ENCODE measurements at regions not wholly inside any gene's neighbourhood (a gene's known extent, or its start where the extent isn't known, plus 50 kb on each side); places are given as distances from the start of the nearest gene placed in this dataset.
A peak's percentile ranks its signal among the peaks of the same experiment; 100 is the strongest.
"Not testable (repeated sequence)": the region's sequence is repeated elsewhere in the genome, so short reads cannot be mapped to it uniquely, and the experiment has no call there.

- DNase-seq (ENCODE audit: low read depth), result peak; percentile 0
Measured at GRCh38 chr11:92122561-92122960, 102.1 kb upstream of the FAT3 start.

DNA sequence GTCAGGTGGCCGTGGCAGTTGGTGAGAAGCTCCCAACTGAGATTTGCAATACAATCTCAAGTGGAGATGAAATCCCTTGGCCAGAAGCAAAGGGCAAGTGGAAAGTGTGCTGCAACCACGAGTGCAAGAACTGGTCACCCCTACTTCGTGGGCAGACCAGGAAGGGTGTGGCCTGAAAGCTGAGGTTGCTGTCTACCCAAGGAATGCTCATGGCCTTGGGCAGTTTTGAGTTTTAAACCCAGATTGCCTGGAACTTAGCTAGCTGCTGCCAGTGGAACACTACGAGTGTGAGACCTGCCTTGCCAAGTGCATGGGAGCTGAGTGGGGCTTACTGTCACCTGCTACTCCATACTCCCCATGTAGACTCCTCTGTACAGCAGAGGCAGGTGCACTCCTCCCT lies 113.3 kb upstream of the FAT3 start:
- no peak for DNase-seq (ENCODE audit: low read depth)

- no peak for DNase-seq (ENCODE audit: low read depth)
Measured at GRCh38 chr11:92109466-92109865, 115.2 kb upstream of the FAT3 start.

DNA sequence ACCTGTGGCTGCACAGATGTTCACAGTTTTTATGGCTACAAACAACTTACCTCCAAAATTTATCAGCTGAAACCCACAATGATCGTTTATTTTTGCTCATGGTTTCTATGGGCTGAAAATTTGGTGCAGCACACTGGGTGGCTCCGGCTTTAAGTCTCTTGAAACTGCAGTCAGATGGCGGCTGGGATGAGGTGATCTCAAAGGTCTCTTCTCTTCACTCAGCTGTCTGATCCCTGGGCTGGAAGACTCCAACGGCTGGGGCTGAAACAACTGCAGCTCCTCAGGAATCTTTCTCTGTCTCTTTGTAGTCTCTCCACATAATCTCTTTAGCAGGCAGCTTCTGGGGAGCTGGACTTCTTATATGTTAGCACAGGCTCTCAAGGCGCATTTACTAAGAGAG lies 117.3 kb upstream of the FAT3 start:
- DNase-seq (ENCODE audit: low read depth), result no peak

- DNase-seq (ENCODE audit: low read depth), result no peak
Measured at GRCh38 chr11:92104349-92104748, 120.3 kb upstream of the FAT3 start.

DNA sequence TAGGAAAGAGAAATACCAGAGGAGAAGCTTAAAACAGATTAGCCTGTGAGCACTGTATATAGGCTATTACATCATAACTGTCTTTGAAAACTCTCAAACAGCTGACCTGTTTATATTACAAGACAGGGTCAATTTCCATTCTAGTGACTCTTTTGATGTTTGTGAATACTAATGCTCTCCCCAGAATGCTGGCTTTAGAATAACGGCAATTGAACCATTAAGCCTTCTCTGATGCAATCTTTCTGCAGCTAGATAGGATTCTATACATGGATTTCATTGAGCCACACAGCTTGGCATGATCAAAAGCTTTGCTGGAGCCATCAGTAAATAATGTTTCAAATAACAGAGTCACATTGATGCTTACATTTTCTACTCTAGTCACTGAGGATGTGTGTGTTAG lies 122.7 kb upstream of the FAT3 start:
- DNase-seq (ENCODE audit: low read depth), result no peak

DNA sequence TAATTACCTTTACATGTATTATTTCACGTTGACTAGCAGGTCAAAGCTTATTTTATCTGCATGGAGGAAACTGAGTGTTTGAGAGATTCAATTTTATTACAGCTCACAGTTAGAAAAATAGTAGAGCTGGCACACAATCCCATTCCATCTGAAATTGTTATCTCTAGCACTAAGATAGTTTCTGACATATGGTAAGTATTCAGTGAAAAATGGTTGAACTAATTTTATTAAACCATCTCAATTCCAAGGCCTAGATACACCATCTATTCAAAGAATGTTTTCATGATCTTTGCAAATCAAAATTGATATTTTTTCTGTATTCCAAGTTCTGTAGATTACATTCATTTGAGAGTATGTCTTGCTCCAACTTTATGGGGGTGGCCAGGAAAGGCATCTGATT lies 125.4 kb upstream of the FAT3 start:
- DNase-seq (ENCODE audit: low read depth), result no peak

- DNase-seq (ENCODE audit: low read depth), result no peak
Measured at GRCh38 chr11:92098172-92098571, 126.4 kb upstream of the FAT3 start.

GRCh38 chr11:92087725-92088537 lies 136.7 kb upstream of the FAT3 start:
- no peak for DNase-seq (ENCODE audit: low read depth)

DNA sequence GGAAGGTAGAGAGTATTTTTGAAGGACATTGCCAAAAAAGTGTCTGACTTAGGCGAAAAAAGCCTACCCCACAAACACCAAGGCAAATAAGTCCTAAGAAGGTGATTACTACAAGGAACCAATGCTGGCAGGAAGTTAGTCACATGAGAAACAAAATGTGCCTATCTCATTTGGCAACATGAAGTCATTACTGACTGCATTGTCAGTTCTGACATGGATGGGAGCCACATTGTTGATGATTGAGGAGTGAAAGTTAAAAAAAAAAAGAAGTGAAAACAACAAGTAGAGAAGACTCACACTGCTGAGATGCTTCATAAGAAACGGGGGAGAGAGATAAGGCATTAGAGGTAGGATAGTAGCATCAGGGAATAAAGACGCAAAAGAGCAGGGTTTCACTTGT lies 141.5 kb upstream of the FAT3 start:
- no peak for DNase-seq (ENCODE audit: low read depth)

DNA sequence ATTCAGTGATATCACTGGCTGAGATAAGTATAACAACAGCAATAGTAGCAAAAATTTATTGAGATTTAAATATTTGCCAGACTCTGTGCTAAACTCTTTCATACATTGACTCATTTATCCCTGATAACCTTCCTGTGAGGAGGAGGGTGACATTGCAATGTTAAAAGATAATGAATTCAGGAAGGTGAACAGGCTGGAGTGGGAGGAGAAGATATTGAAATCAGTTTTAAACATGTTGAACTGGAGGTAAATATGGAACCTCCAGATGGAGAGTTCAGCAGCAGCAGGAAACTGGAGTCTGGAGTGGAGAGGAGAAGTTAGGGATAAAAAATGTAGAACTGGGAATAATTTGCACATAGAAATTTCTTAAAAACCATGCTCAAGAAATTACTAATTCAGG lies 142.0 kb upstream of the FAT3 start:
- DNase-seq (ENCODE audit: low read depth), result no peak

- not testable (repeated sequence) for DNase-seq (ENCODE audit: low read depth)
Measured at GRCh38 chr11:92074498-92074897, 150.1 kb upstream of the FAT3 start.

GRCh38 chr11:92071660-92072059 lies 153.0 kb upstream of the FAT3 start:
- DNase-seq (ENCODE audit: low read depth), result no peak

GRCh38 chr11:92070026-92070889 lies 154.4 kb upstream of the FAT3 start:
- DNase-seq (ENCODE audit: low read depth), result no peak

- no peak for DNase-seq (ENCODE audit: low read depth)
Measured at GRCh38 chr11:92067016-92067415, 157.6 kb upstream of the FAT3 start.

GRCh38 chr11:92061456-92062062 lies 163.1 kb upstream of the FAT3 start:
- DNase-seq (ENCODE audit: low read depth), result no peak

DNA sequence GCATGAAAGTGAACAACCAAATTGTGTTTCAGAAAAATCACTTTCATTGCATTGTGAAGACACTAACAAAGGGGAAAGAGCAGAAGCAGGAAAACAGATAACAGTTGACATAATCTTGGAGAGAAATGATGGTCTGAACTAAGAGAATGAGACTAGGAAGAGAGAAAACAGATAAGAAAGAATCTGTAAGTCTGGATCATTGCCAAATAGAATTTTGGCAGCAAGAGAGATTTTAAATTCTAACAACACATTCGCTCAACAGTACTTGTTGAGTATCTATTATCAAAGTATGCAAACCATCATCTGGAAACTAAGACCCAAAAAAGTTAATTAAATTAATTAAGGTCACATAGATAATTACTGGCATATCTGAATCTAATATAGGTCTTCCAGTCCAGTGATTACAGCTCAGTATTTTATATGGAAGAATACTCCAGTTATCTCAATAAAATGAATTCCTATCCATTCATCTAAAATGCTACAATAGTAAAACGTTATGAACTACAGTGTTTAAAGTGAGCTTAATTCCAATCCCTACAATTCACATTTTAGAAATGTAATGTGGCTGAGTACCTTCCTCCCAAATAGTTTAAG lies 166.7 kb upstream of the FAT3 start:
- DNase-seq (ENCODE audit: low read depth), result no peak

- no peak for DNase-seq (ENCODE audit: low read depth)
Measured at GRCh38 chr11:92053216-92053615, 171.4 kb upstream of the FAT3 start.

DNA sequence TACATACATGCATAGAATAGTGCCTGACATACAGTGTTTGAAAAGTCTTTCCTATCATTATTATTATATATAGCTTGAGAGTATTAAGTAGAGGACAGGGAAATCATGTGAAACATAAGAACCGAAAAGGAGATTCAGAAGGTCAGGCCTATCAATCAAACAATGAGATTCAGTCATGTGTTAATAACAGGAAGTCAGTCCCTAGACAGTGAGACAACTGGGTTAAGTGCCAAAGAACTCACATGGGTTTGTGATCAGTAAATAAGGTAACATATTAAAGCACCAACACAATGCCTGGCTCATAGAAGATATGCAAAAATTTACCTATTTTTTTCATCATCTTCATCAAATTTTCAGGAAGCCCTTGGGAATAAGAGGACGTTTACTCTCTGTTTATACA lies 174.3 kb upstream of the FAT3 start:
- DNase-seq (ENCODE audit: low read depth), result no peak

DNA sequence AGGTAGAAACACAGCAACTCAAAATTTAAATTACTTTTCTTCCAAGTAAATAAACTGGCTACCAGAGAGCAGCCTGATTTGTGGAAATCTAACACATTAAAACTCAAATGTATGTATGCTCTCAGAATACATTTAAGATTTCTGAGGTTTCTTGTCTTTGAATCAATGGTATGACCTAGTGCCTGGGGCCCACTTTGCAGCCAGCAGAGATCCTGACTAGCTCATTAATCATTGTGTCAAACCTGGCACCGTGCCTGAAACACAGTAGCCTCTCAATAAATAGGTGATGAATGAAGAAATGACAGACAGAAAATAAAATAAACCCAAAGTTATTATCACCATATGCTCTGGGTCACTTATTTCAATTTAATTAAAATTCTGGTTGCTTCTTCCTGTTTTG lies 176.2 kb upstream of the FAT3 start:
- no peak for DNase-seq (ENCODE audit: low read depth)

DNA sequence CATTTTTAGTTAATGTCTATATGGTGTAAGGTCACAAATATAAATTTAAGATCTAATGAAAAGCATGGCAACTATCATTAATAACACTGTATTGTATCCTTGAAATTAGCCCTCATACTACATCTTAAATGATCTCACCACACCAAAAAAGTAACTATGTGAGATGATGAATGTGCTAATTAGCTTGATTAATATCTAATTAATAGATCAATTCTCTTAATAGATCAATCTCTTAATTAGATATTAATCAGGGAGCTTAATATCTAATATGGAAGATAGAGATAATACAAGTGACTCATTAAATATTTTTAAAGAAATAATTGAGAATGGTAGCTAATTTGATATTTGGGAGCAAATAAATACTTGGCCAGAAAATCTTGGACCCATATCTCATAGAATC lies 178.5 kb upstream of the FAT3 start:
- no peak for DNase-seq (ENCODE audit: low read depth)

- no peak for DNase-seq (ENCODE audit: low read depth)
Measured at GRCh38 chr11:92045301-92045700, 179.3 kb upstream of the FAT3 start.

Measured in myocyte (in vitro differentiated cells).